Erythroblast (primary cell): ENCODE measurements at regions not wholly inside any gene's neighbourhood (a gene's known extent, or its start where the extent isn't known, plus 50 kb on each side); places are given as distances from the start of the nearest gene placed in this dataset.

Source experiments
- GATA1 ChIP-seq: IDR thresholded peaks from 2 replicates; pipeline ENCODE4 v1.6.1; 2011; ENCODE audit warnings: low read depth, mild to moderate bottlenecking, control low read depth, low read length, moderate library complexity
- POLR2A ChIP-seq: IDR thresholded peaks from 2 replicates; pipeline ENCODE4 v1.6.1; 2011; ENCODE audit warnings: mild to moderate bottlenecking, low read length

DNA sequence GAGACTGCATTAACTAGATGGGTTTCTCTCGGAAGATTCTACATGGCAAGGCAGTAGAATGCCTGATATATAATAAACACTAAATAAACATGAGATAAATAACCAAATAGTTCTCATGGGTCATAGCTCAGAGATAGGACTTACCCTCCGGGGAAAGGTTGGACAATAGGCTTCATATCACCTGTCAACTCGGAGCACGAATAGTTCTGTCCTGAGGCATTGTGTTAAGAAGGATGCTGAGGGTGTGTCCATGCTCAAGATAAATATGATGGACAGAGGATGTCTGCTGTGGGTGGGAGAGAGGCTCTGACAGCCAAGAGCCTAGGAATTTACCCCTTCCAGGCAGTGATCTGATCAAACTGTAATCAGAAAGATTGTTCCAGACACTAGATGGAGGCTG lies 474.0 kb downstream of the MIAT start:
- TF ChIP-seq POLR2A (no peak), GATA1 (no peak)
